ENCODE measurements at regions not wholly inside any gene's neighbourhood (a gene's known extent, or its start where the extent isn't known, plus 50 kb on each side); places are given as distances from the start of the nearest gene placed in this dataset.

DNA sequence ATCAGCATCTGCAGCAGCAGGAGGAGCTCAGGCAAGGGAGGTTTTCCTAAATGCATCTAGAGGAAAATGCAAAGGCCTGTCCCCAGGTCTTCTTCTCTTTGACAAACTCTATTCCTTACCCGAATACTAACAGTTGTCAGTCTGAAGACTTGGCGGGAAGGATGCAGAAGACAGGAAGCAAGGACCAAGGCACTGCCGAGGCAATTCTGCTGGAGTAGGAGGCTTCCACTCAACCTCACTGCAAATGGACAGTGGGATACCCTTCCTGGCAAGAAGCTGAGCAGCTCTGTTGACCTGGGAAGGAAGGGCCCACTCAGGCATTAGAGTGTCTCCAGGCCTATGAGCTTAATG is 373.0 kb downstream of the CCSER2 start:
- 86% methylated on average over 2 of the region's 3 CpGs for WGBS (ENCODE audit: insufficient coverage)
- intact Hi-C loops (cut with micrococcal nuclease), result no loop called here

DNA sequence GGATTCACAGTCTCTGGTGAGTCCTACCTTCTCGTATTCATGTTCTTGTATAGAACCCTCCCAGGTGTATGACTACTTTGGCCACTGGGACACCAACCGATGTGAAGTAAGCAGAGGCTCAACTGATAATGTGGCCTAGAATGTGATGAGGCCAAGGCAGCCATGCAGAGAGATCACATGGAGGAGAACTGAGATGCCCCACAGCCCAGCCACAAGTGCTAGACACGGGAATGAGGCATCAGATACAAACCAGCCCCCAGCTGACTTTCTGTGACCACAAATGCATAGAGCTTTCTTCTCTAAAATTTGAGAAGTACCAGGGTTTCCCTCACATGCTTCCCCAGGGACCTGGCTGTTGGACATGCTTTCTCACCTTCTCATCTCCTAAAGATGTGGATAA is 375.7 kb downstream of the CCSER2 start:
- Mint-ChIP-seq H3K4me3 (no peak overlapping the region), H3K27ac (no peak overlapping the region), H3K4me1 (no peaks in the 10 kb centered on the region), H3K9me3 (peaks cover 0 to 1% (median 0%) of the 10 kb centered on the region in 7 donors), H3K27me3 (ENCODE audit: low read depth in 3 of 3) (peaks cover 0 to 4% (median 3%) of the 10 kb centered on the region in 3 donors), H3K36me3 (no peaks in the 10 kb centered on the region)
- Histone ChIP-seq H3K79me2 (ENCODE audit: insufficient read depth, low read length) (no peaks in the 10 kb centered on the region), H3K4me2 (replicated peaks; ENCODE audit: extremely low read depth, low read length, poor library complexity, severe bottlenecking) (no peak overlapping the region), H3K27me3 (ENCODE audit: control insufficient read depth in 2 of 2, insufficient read depth in 2 of 2, low read length in 2 of 2) (no peaks in the 10 kb centered on the region), H2AFZ (ENCODE audit: insufficient read depth, low read depth, low read length, poor library complexity, severe bottlenecking) (no peak overlapping the region), H4K20me1 (ENCODE audit: insufficient read depth, low read length) (no peaks in the 10 kb centered on the region), H3K9ac (ENCODE audit: insufficient read depth, low read length, poor library complexity, severe bottlenecking) (no peak overlapping the region), H3K4me1 (ENCODE audit: control insufficient read depth in 1 of 2, insufficient read depth in 2 of 2, low read length in 2 of 2) (no peaks in the 10 kb centered on the region), H3K36me3 (replicated peaks in 1 of 2; ENCODE audit: control insufficient read depth in 1 of 2, insufficient read depth in 2 of 2, low read length in 2 of 2) (no peaks in the 10 kb centered on the region), H3K9me3 (replicated peaks in 1 of 2; ENCODE audit: control insufficient read depth in 1 of 2, insufficient read depth in 1 of 2, low read length in 2 of 2) (no peaks in the 10 kb centered on the region), H3K27ac (ENCODE audit: low read depth in 1 of 2, low read length in 2 of 2) (no peak overlapping the region), H3K4me3 (replicated peaks in 1 of 3; ENCODE audit: low read depth in 2 of 3, low read length in 3 of 3) (no peak overlapping the region)
- no peak for DNase-seq
- intact Hi-C loops (cut with micrococcal nuclease), result no loop called here
- TF ChIP-seq, protein P1, sequence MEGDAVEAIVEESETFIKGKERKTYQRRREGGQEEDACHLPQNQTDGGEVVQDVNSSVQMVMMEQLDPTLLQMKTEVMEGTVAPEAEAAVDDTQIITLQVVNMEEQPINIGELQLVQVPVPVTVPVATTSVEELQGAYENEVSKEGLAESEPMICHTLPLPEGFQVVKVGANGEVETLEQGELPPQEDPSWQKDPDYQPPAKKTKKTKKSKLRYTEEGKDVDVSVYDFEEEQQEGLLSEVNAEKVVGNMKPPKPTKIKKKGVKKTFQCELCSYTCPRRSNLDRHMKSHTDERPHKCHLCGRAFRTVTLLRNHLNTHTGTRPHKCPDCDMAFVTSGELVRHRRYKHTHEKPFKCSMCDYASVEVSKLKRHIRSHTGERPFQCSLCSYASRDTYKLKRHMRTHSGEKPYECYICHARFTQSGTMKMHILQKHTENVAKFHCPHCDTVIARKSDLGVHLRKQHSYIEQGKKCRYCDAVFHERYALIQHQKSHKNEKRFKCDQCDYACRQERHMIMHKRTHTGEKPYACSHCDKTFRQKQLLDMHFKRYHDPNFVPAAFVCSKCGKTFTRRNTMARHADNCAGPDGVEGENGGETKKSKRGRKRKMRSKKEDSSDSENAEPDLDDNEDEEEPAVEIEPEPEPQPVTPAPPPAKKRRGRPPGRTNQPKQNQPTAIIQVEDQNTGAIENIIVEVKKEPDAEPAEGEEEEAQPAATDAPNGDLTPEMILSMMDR (IDR thresholded peaks at IDR 0.05), result no peak
- 83% methylated on average over 3 of the region's 3 CpGs for WGBS (ENCODE audit: insufficient coverage)

More for the DNA sequence above, 373.0 kb downstream of the CCSER2 start:
- no peak overlapping the region for H3K4me2 ChIP-seq (replicated peaks; ENCODE audit: extremely low read depth, low read length, poor library complexity, severe bottlenecking)
- DNase-seq, result no peak
- no peak overlapping the region for H3K27ac ChIP-seq (ENCODE audit: low read depth in 1 of 2, low read length in 2 of 2)
- peaks cover 0 to 5% (median 2%) of the 10 kb centered on the region in 3 donors for H3K27me3 Mint-ChIP-seq (ENCODE audit: low read depth in 3 of 3)
- H3K9ac ChIP-seq (ENCODE audit: insufficient read depth, low read length, poor library complexity, severe bottlenecking), result no peak overlapping the region
- H3K36me3 Mint-ChIP-seq, result no peaks in the 10 kb centered on the region
- no peak overlapping the region for H3K4me3 Mint-ChIP-seq
- no peaks in the 10 kb centered on the region for H3K36me3 ChIP-seq (replicated peaks in 1 of 2; ENCODE audit: control insufficient read depth in 1 of 2, insufficient read depth in 2 of 2, low read length in 2 of 2)
- no peaks in the 10 kb centered on the region for H3K4me1 ChIP-seq (ENCODE audit: control insufficient read depth in 1 of 2, insufficient read depth in 2 of 2, low read length in 2 of 2)
- TF ChIP-seq, protein P1 (IDR thresholded peaks at IDR 0.05), result no peak
- H3K27me3 ChIP-seq (ENCODE audit: control insufficient read depth in 2 of 2, insufficient read depth in 2 of 2, low read length in 2 of 2), result no peaks in the 10 kb centered on the region
- H3K9me3 Mint-ChIP-seq, result peaks cover 0 to 4% (median 0%) of the 10 kb centered on the region in 7 donors
- no peak overlapping the region for H3K4me3 ChIP-seq (replicated peaks in 1 of 3; ENCODE audit: low read depth in 2 of 3, low read length in 3 of 3)
- H3K27ac Mint-ChIP-seq, result peak overlapping the region in 1 of 7 donors; percentile 10
- no peaks in the 10 kb centered on the region for H3K9me3 ChIP-seq (replicated peaks in 1 of 2; ENCODE audit: control insufficient read depth in 1 of 2, insufficient read depth in 1 of 2, low read length in 2 of 2)
- H3K79me2 ChIP-seq (ENCODE audit: insufficient read depth, low read length), result no peaks in the 10 kb centered on the region
- H3K4me1 Mint-ChIP-seq, result no peaks in the 10 kb centered on the region
- H4K20me1 ChIP-seq (ENCODE audit: insufficient read depth, low read length), result no peaks in the 10 kb centered on the region
- H2AFZ ChIP-seq (ENCODE audit: insufficient read depth, low read depth, low read length, poor library complexity, severe bottlenecking), result no peak overlapping the region
